Breast epithelium (tissue), 3 donors: ENCODE measurements at regions not wholly inside any gene's neighbourhood (a gene's known extent, or its start where the extent isn't known, plus 50 kb on each side); places are given as distances from the start of the nearest gene placed in this dataset.

ENCODE experiments used
- POLR2AphosphoS5 ChIP-seq, 3 donors: sonication (generic); formaldehyde crosslinking; IDR thresholded peaks; one replicate each; pipeline ENCODE4 v1.6.1; 2017; ENCODE audit warnings: antibody characterized with exemption in 3 of 3
- TF ChIP-seq, protein P1 (sequence below), 3 donors: fragments of 450-650 bp; IDR thresholded peaks; one replicate each; pipeline ENCODE4 v1.5.1; 2016 to 2017; ENCODE audit warnings: antibody characterized with exemption in 3 of 3, mild to moderate bottlenecking in 3 of 3, moderate library complexity in 3 of 3

- no peak for TF ChIP-seq POLR2AphosphoS5 (IDR thresholded peaks at IDR 0.05)
- TF ChIP-seq, protein P1, sequence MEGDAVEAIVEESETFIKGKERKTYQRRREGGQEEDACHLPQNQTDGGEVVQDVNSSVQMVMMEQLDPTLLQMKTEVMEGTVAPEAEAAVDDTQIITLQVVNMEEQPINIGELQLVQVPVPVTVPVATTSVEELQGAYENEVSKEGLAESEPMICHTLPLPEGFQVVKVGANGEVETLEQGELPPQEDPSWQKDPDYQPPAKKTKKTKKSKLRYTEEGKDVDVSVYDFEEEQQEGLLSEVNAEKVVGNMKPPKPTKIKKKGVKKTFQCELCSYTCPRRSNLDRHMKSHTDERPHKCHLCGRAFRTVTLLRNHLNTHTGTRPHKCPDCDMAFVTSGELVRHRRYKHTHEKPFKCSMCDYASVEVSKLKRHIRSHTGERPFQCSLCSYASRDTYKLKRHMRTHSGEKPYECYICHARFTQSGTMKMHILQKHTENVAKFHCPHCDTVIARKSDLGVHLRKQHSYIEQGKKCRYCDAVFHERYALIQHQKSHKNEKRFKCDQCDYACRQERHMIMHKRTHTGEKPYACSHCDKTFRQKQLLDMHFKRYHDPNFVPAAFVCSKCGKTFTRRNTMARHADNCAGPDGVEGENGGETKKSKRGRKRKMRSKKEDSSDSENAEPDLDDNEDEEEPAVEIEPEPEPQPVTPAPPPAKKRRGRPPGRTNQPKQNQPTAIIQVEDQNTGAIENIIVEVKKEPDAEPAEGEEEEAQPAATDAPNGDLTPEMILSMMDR (IDR thresholded peaks at IDR 0.05), result no peak
These were observed 82.8 kb downstream of the BTG1 start for GRCh38 chr12:92062539-92063493.
